Colonic mucosa (tissue), 4 donors: ENCODE measurements at regions not wholly inside any gene's neighbourhood (a gene's known extent, or its start where the extent isn't known, plus 50 kb on each side); places are given as distances from the start of the nearest gene placed in this dataset.

Experiments
- DNase-seq: peaks from one replicate; pipeline ENCODE4 v3.0.0-alpha.2; 2020
- H3K27ac ChIP-seq: fragments of 200-600 bp; one replicate; pipeline ENCODE4 v1.8.0; 2021
- H3K27me3 ChIP-seq: fragments of 200-600 bp; one replicate; pipeline ENCODE4 v1.8.0; 2021
- H3K36me3 ChIP-seq: fragments of 200-600 bp; one replicate; pipeline ENCODE4 v1.8.0; 2021
- H3K4me1 ChIP-seq: fragments of 200-600 bp; one replicate; pipeline ENCODE4 v1.8.0; 2021; ENCODE audit warnings: mild to moderate bottlenecking
- H3K4me3 ChIP-seq: fragments of 200-600 bp; one replicate; pipeline ENCODE4 v1.8.0; 2021
- H3K9ac ChIP-seq, 2 donors: one replicate each; pipeline ENCODE4 v1.7.0; 2013; ENCODE audit warnings: control low read depth in 2 of 2, low read depth in 2 of 2, low read length in 2 of 2
- H3K9me3 ChIP-seq: fragments of 200-600 bp; one replicate; pipeline ENCODE4 v1.8.0; 2021
- CTCF ChIP-seq: fragments of 200-600 bp; IDR thresholded peaks from one replicate; pipeline ENCODE4 v1.8.0; 2022; ENCODE audit warnings: antibody characterized with exemption, mild to moderate bottlenecking
- intact Hi-C: fragments of 100-400 bp; cut with DNase I; formaldehyde crosslinking; loops from one replicate; pipeline ENCODE4 v1.14.1; 2022
- donor health status: healthy.
- donor health status: DM: no; HTN: no; CAD: no.
- donor health status: DM: no; HTN: no; CAD: no.

GRCh38 chr6:137756788-137757187, 110.3 kb upstream of the TNFAIP3 start:
- Histone ChIP-seq H3K36me3 (no peaks in the 10 kb centered on the region), H3K27ac (no peak overlapping the region), H3K4me1 (no peaks in the 10 kb centered on the region), H3K27me3 (no peaks in the 10 kb centered on the region), H3K9ac (no peak overlapping the region), H3K9me3 (no peaks in the 10 kb centered on the region), H3K4me3 (no peak overlapping the region)
- TF ChIP-seq CTCF, result no peak
- no peak for DNase-seq
- intact Hi-C loops, result no loop called here

GRCh38 chr6:137758661-137759060, 108.4 kb upstream of the TNFAIP3 start:
- intact Hi-C loops, result no loop called here
- Histone ChIP-seq H3K27me3 (no peaks in the 10 kb centered on the region), H3K4me1 (no peaks in the 10 kb centered on the region), H3K9ac (no peak overlapping the region), H3K9me3 (no peaks in the 10 kb centered on the region), H3K36me3 (no peaks in the 10 kb centered on the region), H3K27ac (no peak overlapping the region), H3K4me3 (no peak overlapping the region)
- no peak for TF ChIP-seq CTCF
- DNase-seq, result no peak

DNA sequence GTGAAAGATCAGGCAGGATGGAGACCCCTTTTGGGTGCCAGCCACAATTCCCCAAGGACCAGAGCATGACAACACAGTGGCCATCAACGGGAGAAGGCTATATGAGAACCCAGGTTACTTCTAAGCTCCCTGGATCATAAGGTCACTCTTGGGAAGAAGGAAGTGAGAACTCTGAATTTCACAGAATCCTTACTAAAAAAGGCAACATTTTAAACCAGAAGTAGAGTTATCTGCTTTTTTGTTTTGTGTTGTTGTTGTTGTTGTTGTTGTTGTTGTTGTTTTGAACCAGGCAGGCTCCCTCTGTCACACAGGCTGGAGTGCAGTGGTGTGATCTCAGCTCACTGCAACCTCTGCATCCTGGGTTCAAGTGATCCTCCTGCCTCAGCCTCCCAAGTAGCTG, 107.4 kb upstream of the TNFAIP3 start:
- no peaks in the 10 kb centered on the region for H3K36me3 ChIP-seq
- H3K4me3 ChIP-seq, result no peak overlapping the region
- H3K27me3 ChIP-seq, result no peaks in the 10 kb centered on the region
- no peak overlapping the region for H3K9ac ChIP-seq
- H3K9me3 ChIP-seq, result no peaks in the 10 kb centered on the region
- TF ChIP-seq CTCF, result no peak
- no peaks in the 10 kb centered on the region for H3K4me1 ChIP-seq
- intact Hi-C loops, result no loop called here
- no peak for DNase-seq
- no peak overlapping the region for H3K27ac ChIP-seq

DNA sequence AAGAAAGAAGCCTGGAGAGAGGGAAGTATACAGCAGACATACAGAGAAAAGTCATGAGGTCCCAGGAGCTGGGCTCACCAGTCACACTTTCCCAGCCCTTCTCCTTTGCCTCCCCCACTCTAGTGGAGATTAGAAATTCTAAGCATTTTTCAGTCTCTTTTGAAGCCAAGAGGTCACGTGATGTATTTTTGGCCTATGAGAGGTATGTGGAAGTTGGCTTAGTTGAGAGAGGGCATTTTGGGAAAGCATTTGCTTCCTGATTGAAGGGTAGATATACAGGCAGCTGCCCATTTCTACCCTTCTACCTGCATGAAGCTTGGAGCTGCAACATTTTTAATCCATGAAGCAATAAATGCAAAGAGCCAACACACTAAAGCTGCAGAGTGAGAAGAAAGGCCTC, 106.0 kb upstream of the TNFAIP3 start:
- Histone ChIP-seq H3K36me3 (no peaks in the 10 kb centered on the region), H3K27ac (no peak overlapping the region), H3K9me3 (no peaks in the 10 kb centered on the region), H3K4me1 (no peaks in the 10 kb centered on the region), H3K9ac (no peak overlapping the region), H3K27me3 (no peaks in the 10 kb centered on the region), H3K4me3 (no peak overlapping the region)
- DNase-seq, result no peak
- no peak for TF ChIP-seq CTCF
- intact Hi-C loops, result no loop called here

DNA sequence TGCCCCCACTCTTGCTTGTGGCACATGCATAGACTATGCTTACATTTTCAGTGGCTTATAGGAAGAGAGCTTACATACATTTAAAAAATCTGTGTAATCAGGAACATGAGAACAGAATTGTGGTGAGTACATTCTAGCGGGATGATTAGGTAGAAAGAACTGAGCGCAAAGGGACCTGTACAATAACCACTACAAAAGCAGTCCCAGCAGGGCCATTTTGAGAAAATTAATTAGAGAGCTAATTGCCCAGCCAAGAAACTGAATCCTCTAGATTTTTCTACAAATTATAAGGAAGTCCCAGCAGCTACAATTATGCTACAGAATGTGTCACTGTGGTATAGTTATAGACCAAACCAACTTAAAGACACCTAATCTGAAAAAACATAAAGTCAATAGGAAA, 105.6 kb upstream of the TNFAIP3 start:
- Histone ChIP-seq H3K27ac (no peak overlapping the region), H3K9ac (no peak overlapping the region), H3K4me3 (no peak overlapping the region), H3K36me3 (no peaks in the 10 kb centered on the region), H3K9me3 (no peaks in the 10 kb centered on the region), H3K27me3 (no peaks in the 10 kb centered on the region), H3K4me1 (no peaks in the 10 kb centered on the region)
- no peak for TF ChIP-seq CTCF
- intact Hi-C loops, result no loop called here
- DNase-seq, result no peak
